Uterus (tissue), 3 donors: ENCODE measurements at regions not wholly inside any gene's neighbourhood (a gene's known extent, or its start where the extent isn't known, plus 50 kb on each side); places are given as distances from the start of the nearest gene placed in this dataset.

Experiments
- DNase-seq, 2 donors: peaks; one replicate each; pipeline ENCODE4 v3.0.0-alpha.2; 2019 to 2020
- H3K27ac ChIP-seq, 2 donors: fragments of 200-600 bp; sonication (generic); 1 replicate in 1 of 2; 2 replicates in 1 of 2; pipeline ENCODE4 v1.5.1; 2016 to 2018
- H3K27me3 ChIP-seq, 2 donors: fragments of 200-600 bp; sonication (generic); one replicate each; pipeline ENCODE4 v1.5.1; 2018 to 2019; ENCODE audit warnings: control low read depth in 1 of 2
- H3K36me3 ChIP-seq, 2 donors: fragments of 200-600 bp; sonication (generic); one replicate each; pipeline ENCODE4 v1.5.1; 2019; ENCODE audit warnings: control low read depth in 1 of 2
- H3K4me1 ChIP-seq, 2 donors: fragments of 200-600 bp; sonication (generic); one replicate each; pipeline ENCODE4 v1.5.1; 2018 to 2019; ENCODE audit warnings: control low read depth in 1 of 2
- H3K4me3 ChIP-seq, 2 donors: fragments of 200-600 bp; sonication (generic); 1 replicate in 1 of 2; 2 replicates in 1 of 2; pipeline ENCODE4 v1.5.1; 2018 to 2019; ENCODE audit warnings: mild to moderate bottlenecking in 1 of 2
- H3K9me3 ChIP-seq, 2 donors: fragments of 200-600 bp; sonication (generic); one replicate each; pipeline ENCODE4 v1.5.1; 2019; ENCODE audit warnings: control low read depth in 1 of 2
- CTCF ChIP-seq, 4 experiments: fragments of 200-600 bp in 2 of 4; fragments of 450-650 bp in 2 of 4; sonication (generic) in 2 of 4; IDR thresholded peaks; one replicate each; pipeline ENCODE4 v1.5.1; 2016 to 2019; ENCODE audit warnings: antibody characterized with exemption in 4 of 4, mild to moderate bottlenecking in 2 of 4, moderate library complexity in 1 of 4
- POLR2A ChIP-seq, 2 donors: fragments of 450-650 bp; IDR thresholded peaks; one replicate each; pipeline ENCODE4 v1.6.1; 2016; ENCODE audit warnings: antibody characterized with exemption in 2 of 2, mild to moderate bottlenecking in 1 of 2, moderate library complexity in 1 of 2
- intact Hi-C: fragments of 100-400 bp; cut with DNase I; formaldehyde crosslinking; loops from one replicate; pipeline ENCODE4 v1.15.1; 2023; ENCODE audit warnings: low total_unique reads
- donor health status: DM: yes; HTN: yes; CAD: no.

- intact Hi-C loops = no loop called here
- no peak for TF ChIP-seq CTCF (IDR thresholded peaks at IDR 0.05)
- no peak for TF ChIP-seq POLR2A (IDR thresholded peaks at IDR 0.05)
- H3K4me3 ChIP-seq = no peak overlapping the region
- H3K4me1 ChIP-seq = no peaks in the 10 kb centered on the region
- H3K9me3 ChIP-seq = no peaks in the 10 kb centered on the region
- H3K27ac ChIP-seq = no peak overlapping the region
- DNase-seq = no peak
- no peaks in the 10 kb centered on the region for H3K27me3 ChIP-seq
- H3K36me3 ChIP-seq = no peaks in the 10 kb centered on the region
These were observed 456.8 kb downstream of the SETD4 start for GRCh38 chr21:35603494-35603893.

GRCh38 chr21:35602811-35603362, 457.4 kb downstream of the SETD4 start:
- intact Hi-C loops = no loop called here
- DNase-seq = no peak
- no peak overlapping the region for H3K4me3 ChIP-seq
- TF ChIP-seq CTCF (IDR thresholded peaks at IDR 0.05) (no peak), POLR2A (IDR thresholded peaks at IDR 0.05) (no peak)
- no peaks in the 10 kb centered on the region for H3K27me3 ChIP-seq
- no peaks in the 10 kb centered on the region for H3K36me3 ChIP-seq
- no peak overlapping the region for H3K27ac ChIP-seq
- H3K4me1 ChIP-seq = no peaks in the 10 kb centered on the region
- H3K9me3 ChIP-seq = no peaks in the 10 kb centered on the region

- Histone ChIP-seq H3K36me3 (no peaks in the 10 kb centered on the region), H3K4me3 (no peak overlapping the region), H3K9me3 (no peaks in the 10 kb centered on the region), H3K27me3 (no peaks in the 10 kb centered on the region), H3K4me1 (no peaks in the 10 kb centered on the region), H3K27ac (no peak overlapping the region)
- TF ChIP-seq CTCF (IDR thresholded peaks at IDR 0.05) = no peak
- TF ChIP-seq POLR2A (IDR thresholded peaks at IDR 0.05) = no peak
- intact Hi-C loops = no loop called here
- DNase-seq = no peak
These were observed 459.1 kb downstream of the SETD4 start for GRCh38 chr21:35601211-35601610.

- Histone ChIP-seq H3K36me3 (no peaks in the 10 kb centered on the region), H3K27ac (no peak overlapping the region), H3K4me3 (no peak overlapping the region), H3K27me3 (no peaks in the 10 kb centered on the region), H3K9me3 (no peaks in the 10 kb centered on the region), H3K4me1 (no peaks in the 10 kb centered on the region)
- DNase-seq = no peak
- no peak for TF ChIP-seq POLR2A (IDR thresholded peaks at IDR 0.05)
- no peak for TF ChIP-seq CTCF (IDR thresholded peaks at IDR 0.05)
- intact Hi-C loops = no loop called here
These were observed 461.2 kb downstream of the SETD4 start for GRCh38 chr21:35599164-35599563.

- no peaks in the 10 kb centered on the region for H3K9me3 ChIP-seq
- no peaks in the 10 kb centered on the region for H3K4me1 ChIP-seq
- DNase-seq = no peak
- TF ChIP-seq CTCF (IDR thresholded peaks at IDR 0.05) (no peak), POLR2A (IDR thresholded peaks at IDR 0.05) (no peak)
- H3K36me3 ChIP-seq = no peaks in the 10 kb centered on the region
- H3K4me3 ChIP-seq = no peak overlapping the region
- no peak overlapping the region for H3K27ac ChIP-seq
- intact Hi-C loops = no loop called here
- H3K27me3 ChIP-seq = no peaks in the 10 kb centered on the region
These were observed 462.5 kb downstream of the SETD4 start for GRCh38 chr21:35597750-35598339.
